GM18517 (cell line): ENCODE measurements at regions not wholly inside any gene's neighbourhood (a gene's known extent, or its start where the extent isn't known, plus 50 kb on each side); places are given as distances from the start of the nearest gene placed in this dataset.
"Not testable (repeated sequence)": the region's sequence is repeated elsewhere in the genome, so short reads cannot be mapped to it uniquely, and the experiment has no call there.

ENCODE experiments used
- ATAC-seq: cut with Tn5 transposase; IDR thresholded peaks from one replicate; pipeline ENCODE4 v1.9.1; 2021; ENCODE audit warnings: mild to moderate bottlenecking, moderate library complexity; ENCODE audit not compliant: unreplicated experiment

- ATAC-seq: no peak
Observed at GRCh38 chr6:84582997-84583396, 181.4 kb downstream of the TBX18 start.

- no peak for ATAC-seq
Observed at GRCh38 chr6:84581494-84582259, 182.7 kb downstream of the TBX18 start.

GRCh38 chr6:84579404-84579803 is 185.0 kb downstream of the TBX18 start:
- no peak for ATAC-seq

GRCh38 chr6:84576029-84576428 is 188.4 kb downstream of the TBX18 start:
- no peak for ATAC-seq

- peak; percentile 98 for ATAC-seq
Observed at GRCh38 chr6:84575264-84575663, 189.1 kb downstream of the TBX18 start.

GRCh38 chr6:84569882-84570281 is 194.5 kb downstream of the TBX18 start:
- ATAC-seq: no peak

- ATAC-seq: no peak
Observed at GRCh38 chr6:84568971-84569370, 195.4 kb downstream of the TBX18 start.

GRCh38 chr6:84565718-84566117 is 198.7 kb downstream of the TBX18 start:
- ATAC-seq: not testable (repeated sequence)

- no peak for ATAC-seq
Observed at GRCh38 chr6:84560436-84561390, 203.7 kb downstream of the TBX18 start.

GRCh38 chr6:84556541-84557335 is 207.7 kb downstream of the TBX18 start:
- no peak for ATAC-seq

GRCh38 chr6:84554706-84555105 is 209.7 kb downstream of the TBX18 start:
- ATAC-seq: no peak

- no peak for ATAC-seq
Observed at GRCh38 chr6:84554074-84554473, 210.3 kb downstream of the TBX18 start.

GRCh38 chr6:84553527-84553926 is 210.9 kb downstream of the TBX18 start:
- no peak for ATAC-seq

GRCh38 chr6:84551797-84552196 is 212.6 kb downstream of the TBX18 start:
- no peak for ATAC-seq

GRCh38 chr6:84549917-84550316 is 214.5 kb downstream of the TBX18 start:
- no peak for ATAC-seq

- no peak for ATAC-seq
Observed at GRCh38 chr6:84547341-84547801, 217.0 kb downstream of the TBX18 start.

- no peak for ATAC-seq
Observed at GRCh38 chr6:84546427-84546914, 217.9 kb downstream of the TBX18 start.

GRCh38 chr6:84539122-84539856 is 225.1 kb downstream of the TBX18 start:
- ATAC-seq: no peak

GRCh38 chr6:84536885-84537638 is 227.3 kb downstream of the TBX18 start:
- no peak for ATAC-seq
